GM19324 (cell line): ENCODE measurements at regions not wholly inside any gene's neighbourhood (a gene's known extent, or its start where the extent isn't known, plus 50 kb on each side); places are given as distances from the start of the nearest gene placed in this dataset.
"Not testable (repeated sequence)": the region's sequence is repeated elsewhere in the genome, so short reads cannot be mapped to it uniquely, and the experiment has no call there.

Experiments used
- ATAC-seq: cut with Tn5 transposase; IDR thresholded peaks from one replicate; pipeline ENCODE4 v1.9.1; 2021; ENCODE audit warnings: mild to moderate bottlenecking, moderate library complexity; ENCODE audit not compliant: unreplicated experiment, low FRiP score

DNA sequence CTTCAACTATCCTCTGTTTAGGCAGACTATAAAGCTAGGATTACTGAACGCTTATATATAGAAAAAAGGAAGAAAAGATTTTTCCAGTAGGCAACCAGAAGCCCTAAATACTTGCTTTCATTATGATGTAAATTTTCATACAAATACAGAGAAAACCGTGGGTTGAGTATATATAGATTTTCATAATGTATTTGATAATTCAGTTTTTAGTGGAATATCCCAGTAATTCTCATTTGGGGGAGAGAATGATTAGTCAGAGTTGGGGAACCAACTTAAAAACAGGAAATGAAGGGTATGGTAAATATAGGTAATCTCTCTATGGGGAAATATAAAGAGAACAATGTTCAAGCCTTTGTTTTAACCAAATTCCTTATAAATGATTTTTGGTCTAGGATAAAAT lies 154.0 kb upstream of the CITED2 start:
- no peak for ATAC-seq

DNA sequence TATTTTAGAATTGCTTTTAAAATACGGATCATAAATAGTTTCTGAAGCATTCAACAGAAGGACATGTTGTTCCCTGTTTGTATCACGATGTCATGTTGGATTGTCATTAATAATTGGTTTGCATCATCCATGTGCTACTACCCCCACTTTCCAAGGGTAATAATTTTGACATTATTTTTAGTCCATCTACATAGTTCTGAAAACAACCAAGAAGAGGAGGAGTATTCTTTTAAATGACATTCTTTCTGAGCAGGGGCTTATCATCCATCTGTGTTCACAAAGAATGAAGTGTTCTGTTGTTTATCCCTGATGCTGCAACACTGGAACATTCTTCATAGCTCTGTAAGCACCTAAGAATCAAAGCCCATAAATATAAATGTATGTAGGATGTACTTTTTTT lies 151.0 kb upstream of the CITED2 start:
- no peak for ATAC-seq

DNA sequence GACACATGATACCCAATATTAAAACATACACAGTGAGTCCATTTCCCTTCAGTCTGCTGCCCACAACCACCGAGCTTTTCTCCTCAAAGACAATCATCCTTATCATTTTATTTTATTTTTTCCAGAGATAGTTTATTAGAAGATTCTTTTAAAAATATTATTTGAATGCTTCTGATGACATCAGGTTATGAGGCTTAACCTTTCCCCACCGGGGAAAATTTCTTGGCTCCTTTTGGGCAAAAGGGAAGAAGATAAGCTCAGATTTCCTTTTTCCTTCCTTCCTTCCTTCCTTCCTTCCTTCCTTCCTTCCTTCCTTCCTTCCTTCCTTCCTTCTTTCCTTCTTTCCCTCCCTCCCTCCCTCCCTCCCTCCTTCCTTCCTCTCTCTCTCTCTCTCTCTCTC lies 149.5 kb upstream of the CITED2 start:
- ATAC-seq, result no peak

DNA sequence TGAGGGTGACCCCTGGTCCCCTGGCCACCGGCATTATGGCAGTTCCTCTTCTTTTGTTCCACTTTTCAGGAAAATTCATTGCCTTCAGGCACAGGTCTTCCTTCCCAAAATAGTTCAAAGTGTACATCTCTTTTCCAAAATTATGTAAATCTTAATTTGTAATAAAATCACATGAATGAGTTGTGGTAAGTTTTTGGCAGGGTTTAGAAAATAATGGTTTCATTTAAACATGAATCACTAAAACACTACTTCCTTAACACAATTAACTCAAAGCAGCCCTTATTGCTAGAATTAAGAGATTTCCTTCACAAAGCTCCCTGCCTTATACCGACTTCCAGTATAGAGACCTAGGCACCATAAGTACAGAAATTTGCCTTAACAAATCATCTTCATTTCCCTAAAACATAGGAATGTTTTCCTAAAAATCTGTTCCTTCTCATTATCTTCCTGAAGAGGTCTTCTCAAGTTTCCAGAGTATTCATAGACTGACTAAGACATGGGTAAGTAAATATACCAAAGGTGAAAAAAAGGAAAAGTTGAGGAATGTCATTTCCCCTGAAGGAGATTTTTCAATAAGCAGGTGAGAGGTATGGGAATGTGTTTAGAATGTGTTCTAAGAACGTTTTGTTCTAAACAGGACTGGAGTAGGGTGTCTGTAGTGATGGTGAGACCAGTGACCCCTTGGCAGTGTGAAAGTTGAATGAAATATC lies 148.2 kb upstream of the CITED2 start:
- ATAC-seq, result no peak

DNA sequence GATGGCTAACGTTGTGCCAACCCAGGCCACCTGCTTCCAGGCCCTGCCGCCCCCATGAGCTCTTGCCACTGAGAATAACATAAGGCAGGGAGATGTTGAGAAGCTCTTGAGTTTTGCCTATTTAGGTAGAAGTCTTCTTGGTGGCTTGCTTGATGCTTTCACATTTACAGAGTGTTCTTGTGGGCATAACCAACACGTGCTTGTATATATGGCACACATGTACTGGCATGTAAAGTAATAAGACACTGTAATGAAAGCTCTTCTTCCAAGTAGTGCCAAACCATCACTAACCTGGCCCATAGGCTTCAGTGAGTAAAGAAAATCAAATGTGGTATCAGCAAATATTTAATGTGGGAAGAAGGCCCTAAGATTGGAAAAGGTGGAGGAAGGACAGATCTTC lies 146.9 kb upstream of the CITED2 start:
- no peak for ATAC-seq

DNA sequence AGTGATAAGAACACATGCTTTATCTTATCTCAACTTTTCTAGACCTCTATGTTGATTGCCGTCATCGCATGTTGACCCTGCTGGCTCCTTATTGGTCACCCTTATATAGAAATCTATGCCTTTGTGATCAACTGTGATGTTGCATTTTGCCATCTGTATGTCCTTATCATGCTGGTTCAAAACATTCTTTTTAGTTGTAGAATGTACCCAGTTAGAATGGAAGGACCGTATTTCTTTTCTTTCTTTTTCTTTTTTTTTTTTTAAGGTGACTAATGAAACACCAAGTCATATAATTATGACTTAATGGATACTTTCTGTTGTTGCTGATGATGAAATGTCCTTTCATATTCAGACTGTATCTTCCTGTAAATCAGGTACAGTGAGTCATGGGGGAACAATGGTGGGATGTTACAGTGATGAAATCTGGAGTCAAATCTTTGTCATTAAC lies 145.9 kb upstream of the CITED2 start:
- no peak for ATAC-seq

DNA sequence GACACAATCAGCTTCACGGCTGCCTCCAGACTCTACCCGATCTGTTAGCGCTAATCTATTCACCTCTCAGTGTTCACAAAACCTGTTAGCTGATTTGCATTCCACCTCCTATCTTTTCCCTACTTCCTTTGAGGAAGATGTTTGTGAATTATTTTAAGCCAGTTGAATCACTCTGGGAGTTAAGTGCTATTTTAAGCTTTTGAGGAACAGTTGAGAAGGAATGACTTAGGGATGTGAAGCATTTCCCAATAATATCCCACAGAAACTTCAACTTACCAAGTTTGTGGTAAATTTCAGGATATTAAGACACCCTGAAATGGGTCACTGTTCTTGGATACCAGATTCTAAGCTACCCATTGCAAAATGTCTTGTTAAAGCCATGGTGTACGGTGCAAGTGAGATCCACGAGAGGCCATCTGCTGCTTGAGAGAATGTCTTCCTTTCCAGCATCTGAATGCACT lies 145.2 kb upstream of the CITED2 start:
- ATAC-seq, result no peak

DNA sequence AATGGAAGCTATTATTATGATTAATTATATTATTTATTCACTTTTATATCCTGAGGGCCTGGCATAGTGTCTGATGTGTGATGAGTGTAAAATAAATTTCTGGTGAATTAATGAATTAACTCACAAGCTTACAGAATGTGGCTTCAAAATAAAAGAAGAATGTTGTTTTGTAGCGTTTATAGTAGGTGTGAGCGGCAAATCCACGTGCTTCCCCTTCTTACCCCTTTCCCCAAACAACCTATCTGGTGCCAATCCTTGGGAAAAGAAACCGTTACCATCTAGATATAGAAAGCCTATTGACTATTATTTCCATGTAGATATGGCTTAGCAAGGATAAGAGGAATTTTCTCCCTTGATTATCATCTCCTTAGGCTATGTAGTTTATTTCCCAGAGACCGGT lies 144.6 kb upstream of the CITED2 start:
- no peak for ATAC-seq

DNA sequence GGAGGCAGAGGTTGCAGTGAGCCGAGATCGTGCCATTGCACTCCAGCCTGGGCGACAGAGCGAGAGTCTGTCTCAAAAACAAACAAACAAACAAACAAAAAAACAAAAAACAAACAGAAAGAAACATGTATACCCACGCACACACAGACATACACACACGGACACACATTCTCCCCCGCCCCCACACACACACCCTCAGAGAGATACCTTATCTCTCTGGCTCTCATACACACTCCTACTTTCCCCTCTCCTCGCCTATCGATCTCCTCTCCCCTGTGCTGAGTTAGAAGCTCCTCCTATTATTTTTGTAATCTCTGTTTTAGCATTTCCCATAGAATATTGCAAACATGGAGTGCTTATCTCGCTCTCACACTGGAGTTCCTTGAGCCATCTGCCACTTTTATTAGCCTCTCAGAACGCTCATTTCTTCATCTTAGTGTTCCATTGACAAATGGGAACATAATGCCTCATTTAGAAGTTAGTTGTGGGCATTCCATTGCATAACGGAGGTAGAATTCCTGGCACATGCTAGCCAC lies 144.2 kb upstream of the CITED2 start:
- ATAC-seq, result no peak

DNA sequence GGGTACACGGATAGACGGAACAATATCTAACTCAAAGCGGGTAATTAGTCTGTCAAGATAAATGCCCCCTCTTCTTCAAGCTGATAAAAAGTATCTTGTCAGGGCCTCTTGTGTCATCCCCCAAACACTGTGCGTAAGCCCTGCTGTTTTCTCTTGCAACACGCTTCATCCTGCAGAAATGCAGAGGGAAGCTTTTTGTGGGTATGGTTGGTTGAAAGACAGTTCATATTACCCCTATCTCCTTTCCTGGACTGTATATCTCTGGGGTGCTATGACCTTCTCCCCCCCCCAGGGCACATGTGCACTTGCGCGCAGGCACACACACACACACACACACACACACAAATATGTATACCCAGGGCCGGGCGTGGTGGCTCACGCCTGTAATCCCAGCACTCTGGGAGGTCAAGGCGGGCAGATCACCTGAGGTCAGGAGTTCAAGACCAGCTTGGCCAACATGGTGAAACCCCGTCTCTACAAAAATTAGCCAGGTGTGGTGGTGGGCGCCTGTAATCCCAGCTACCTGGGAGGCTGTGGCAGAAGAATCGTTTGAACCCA lies 143.6 kb upstream of the CITED2 start:
- not testable (repeated sequence) for ATAC-seq

DNA sequence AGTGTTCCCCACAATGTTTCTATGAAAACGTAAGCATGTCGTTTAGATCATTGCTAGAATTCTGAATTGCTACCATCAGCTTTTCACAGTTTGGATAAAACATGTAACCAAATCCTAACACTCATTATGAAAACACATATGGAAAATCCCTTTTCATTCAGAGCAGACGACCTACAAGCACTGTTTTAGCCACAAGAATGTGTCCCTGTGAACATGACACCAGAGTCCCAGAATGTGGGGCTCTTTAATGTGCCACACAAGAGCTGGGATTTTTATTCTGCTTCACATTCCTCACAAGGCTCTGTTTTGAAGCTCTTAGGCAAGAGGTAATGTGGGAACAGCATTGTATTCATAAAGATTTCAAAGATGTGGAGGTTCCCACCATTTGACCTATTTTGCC lies 141.1 kb upstream of the CITED2 start:
- no peak for ATAC-seq

DNA sequence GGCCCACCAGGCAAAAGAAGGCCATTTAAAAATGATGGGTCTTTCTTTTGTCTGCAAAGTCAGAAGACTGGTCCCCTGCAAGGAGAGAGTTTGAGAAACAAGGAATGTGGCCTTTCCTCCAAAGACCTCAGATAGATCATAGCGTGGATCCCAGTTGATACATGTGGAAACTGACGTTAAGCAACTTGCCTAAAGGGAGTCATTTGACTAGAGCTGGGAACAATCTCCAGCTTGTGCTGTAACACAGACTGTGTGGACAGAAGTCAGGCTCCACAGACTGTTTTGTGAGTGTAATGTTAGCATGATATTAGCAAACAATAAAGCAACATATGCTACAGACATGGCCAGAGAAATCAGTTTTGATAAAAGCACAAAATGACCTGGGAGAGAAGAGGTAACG lies 140.4 kb upstream of the CITED2 start:
- ATAC-seq, result no peak

DNA sequence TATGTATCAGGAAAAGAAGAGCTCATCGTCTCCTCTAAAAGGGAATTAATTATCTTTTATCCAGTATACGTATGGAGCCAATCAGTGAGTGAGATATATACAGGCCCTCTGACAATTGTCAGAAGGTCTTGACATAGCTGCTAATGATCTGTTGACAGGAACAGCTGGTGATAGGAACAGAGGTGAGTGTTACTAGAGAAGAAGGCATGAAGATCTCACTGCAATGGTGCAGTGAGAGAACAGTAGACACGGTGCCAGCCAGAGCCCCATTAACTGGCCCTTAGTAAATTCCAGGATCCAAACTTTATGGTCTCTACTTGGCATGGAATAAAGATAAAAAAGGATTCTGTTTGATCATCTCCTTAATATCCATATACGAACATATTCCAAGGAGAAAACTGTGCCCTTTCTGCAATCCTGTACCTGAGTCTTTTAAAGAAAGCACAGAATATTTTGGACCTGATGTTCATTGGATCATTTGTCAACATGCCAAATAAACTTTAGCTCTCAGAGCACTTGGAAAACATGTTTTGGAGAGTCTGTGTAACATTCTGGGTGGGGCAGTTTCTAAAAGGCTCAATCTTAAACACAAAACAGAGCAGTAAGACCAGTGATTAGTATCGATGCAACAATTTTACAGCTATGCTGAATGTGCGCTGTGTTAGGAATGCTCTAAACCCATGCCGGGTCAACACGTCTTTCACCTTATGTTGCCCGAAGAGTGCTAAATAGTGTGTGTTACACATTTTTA lies 135.8 kb upstream of the CITED2 start:
- ATAC-seq, result no peak

DNA sequence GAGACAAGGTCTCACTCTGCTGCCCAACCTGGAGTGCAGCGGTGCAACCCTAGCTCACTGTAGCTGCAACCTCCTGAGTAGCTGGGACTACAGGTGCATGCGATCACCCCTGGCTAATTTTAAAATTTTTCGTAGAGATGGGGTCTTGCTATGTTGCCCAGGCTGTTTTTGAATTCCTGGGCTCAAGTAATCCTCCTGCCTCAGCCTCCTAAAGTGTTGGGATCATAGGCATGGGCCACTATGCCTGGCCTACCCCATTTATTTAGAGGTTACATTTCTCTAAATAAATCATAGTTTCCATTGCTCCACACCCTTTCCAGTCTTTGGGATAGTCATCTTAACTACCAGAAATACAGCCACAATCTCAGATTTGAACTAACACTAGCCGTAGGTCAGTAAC lies 134.7 kb upstream of the CITED2 start:
- ATAC-seq, result no peak

DNA sequence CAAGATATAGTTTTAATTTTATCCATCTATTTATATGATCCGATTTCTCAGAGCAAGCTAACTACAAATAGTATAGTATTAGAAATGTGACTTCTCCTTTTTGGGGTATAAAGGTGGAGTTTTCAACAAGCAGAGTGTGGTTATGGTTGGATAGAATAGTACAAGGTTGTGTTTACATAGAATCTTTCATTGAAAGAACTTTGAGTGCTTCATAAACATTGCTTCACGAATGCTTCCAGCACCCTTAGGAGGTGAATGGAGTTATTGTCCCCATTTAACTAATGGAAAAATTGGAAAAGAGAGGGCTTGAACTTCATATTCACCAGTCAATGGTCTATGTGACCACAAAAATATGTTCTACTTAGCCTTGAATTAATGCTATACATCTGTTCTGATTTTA lies 134.1 kb upstream of the CITED2 start:
- ATAC-seq, result no peak

DNA sequence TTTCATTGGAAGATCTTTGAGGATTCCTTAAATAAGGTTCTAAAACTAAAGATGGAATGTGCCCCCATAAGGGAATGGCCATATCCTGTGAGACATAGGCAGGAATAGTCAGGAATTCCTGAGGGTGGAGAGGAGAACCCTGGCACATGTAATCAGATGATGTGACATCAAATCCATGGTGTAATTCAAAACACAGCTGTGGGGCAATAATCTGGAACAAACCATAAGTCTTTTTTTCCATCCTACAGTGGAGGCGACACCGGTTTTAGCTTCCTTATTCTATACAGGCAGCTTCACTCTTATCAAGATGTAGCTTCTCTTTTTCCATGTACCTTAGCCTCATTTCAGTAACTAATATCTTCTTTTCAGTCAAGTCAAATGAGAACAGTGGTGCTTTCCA lies 133.6 kb upstream of the CITED2 start:
- no peak for ATAC-seq

DNA sequence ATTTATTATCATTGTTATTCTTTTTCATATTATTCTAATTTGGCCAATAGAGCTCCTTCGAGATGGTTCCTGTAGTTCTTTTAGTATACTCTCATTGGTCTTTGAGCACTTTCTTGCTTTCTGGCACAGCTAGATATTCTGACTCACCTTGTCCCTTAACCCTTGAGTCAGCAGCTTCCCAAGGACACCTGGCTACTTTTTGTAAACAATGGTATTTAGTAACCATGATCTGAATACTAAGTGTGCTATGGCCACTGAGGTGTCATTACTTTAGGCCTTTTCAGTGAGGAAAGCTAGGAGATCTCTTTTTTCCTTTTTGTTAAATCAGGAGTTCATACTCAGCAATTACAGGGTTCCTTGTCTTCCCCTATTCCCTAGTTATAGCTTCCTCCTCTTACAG lies 126.5 kb upstream of the CITED2 start:
- ATAC-seq, result no peak

DNA sequence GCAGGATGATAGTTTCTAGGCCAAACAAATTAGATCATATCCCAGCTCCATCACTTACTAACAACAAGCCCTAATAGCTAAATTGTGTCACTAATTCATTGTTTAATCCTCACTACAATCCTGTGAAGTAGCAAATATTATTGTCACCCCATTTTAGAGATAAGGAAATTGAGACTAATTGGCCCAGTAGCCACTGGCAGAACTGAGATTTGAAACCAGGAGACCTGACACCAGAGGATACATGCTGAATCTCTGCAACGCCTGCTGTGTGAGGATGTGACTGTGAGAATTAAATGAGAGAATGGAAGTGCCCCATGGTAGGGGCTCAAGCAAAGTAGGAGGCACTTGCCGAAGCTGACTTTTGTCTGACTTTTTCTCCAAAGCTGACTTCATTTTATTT lies 124.3 kb upstream of the CITED2 start:
- no peak for ATAC-seq

DNA sequence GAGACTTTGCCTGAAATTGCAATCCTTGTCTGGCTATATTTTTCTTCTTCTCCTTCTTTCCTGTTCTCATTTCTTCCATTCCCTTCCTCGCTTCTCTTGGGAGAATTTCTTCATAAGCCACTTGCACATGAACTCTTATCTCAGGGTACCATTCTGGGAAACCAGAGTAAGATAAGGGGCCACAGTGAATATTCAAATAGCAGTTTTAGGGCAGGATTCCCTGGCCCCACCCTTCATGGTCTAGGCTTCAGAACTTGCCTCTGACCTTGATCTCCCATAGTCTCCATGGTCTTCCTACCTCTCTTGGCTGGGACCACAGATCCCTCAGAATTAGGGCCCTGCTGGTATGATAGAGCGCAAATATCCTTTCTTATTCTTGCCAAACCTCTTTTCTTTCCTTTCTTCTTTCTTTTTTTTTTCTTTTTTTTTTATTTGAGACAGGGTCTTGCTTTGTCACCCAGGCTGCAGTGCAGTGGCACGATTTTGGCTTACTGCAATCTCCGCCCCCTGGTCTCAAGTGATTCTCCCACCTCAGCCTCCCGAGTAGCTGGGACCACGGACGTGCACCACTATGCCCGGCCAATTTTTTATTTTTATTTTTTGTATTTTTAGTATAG lies 123.0 kb upstream of the CITED2 start:
- ATAC-seq, result no peak

DNA sequence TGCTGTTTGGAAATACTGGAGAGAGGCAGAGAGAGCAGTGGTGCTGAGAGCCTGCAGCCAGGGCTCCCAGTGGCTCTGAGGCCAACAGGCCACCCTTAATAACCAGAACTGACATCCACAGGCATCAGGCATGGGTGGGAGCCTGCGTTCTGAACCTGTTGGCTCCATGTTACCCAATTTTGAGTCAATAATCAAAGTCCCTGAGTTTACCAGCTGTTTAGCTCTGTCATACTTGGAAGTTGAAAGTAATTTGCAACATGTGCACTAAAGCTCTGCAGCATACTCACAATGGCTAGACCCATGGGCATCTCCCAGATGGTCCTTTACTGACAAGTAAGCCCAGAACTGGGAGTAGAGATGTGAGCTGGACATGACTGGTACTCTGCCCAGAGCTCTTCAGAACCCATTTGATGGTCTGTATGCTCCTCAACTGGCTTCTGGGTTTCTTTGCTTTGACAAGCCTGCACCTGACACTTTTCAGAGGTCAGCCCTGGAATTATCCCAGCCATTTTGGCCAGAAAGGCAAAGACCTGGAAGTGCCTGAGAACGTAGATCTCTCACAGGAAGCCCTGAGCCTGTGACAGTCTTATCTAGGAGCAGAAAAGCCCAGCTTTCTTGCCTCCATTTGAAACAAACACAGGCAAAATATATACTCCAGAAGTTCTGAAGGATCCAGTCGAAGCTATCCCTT lies 122.4 kb upstream of the CITED2 start:
- ATAC-seq, result no peak
